Right atrium auricular region (tissue), 2 donors: ENCODE measurements at regions not wholly inside any gene's neighbourhood (a gene's known extent, or its start where the extent isn't known, plus 50 kb on each side); places are given as distances from the start of the nearest gene placed in this dataset.

Source experiments
- DNase-seq: peaks from one replicate; pipeline ENCODE4 v3.0.0-alpha.2; 2019; ENCODE audit warnings: low spot score
- H3K27ac ChIP-seq, 2 donors: fragments of 200-600 bp; sonication (generic); 1 replicate in 1 of 2; 2 replicates in 1 of 2; pipeline ENCODE4 v1.5.1; 2016 to 2019
- H3K27me3 ChIP-seq, 2 donors: fragments of 200-600 bp; sonication (generic); one replicate each; pipeline versions ENCODE4 v1.5.1 to v1.6.0; 2017 to 2019
- H3K36me3 ChIP-seq: fragments of 200-600 bp; sonication (generic); one replicate; pipeline ENCODE4 v1.5.1; 2016
- H3K4me1 ChIP-seq, 2 donors: fragments of 200-600 bp; sonication (generic); one replicate each; pipeline versions ENCODE4 v1.5.1 to v1.6.0; 2017 to 2019
- H3K4me3 ChIP-seq, 2 donors: fragments of 200-600 bp; sonication (generic); 1 replicate in 1 of 2; 2 replicates in 1 of 2; pipeline ENCODE4 v1.5.1; 2017 to 2019; ENCODE audit warnings: mild to moderate bottlenecking in 1 of 2, moderate library complexity in 1 of 2
- H3K9me3 ChIP-seq, 2 donors: fragments of 200-600 bp; sonication (generic); one replicate each; pipeline ENCODE4 v1.5.1; 2019
- TF ChIP-seq, protein P1 (sequence below), 2 donors: fragments of 200-600 bp; sonication (generic); IDR thresholded peaks; one replicate each; pipeline ENCODE4 v1.5.1; 2019; ENCODE audit warnings: antibody characterized with exemption in 2 of 2

DNA sequence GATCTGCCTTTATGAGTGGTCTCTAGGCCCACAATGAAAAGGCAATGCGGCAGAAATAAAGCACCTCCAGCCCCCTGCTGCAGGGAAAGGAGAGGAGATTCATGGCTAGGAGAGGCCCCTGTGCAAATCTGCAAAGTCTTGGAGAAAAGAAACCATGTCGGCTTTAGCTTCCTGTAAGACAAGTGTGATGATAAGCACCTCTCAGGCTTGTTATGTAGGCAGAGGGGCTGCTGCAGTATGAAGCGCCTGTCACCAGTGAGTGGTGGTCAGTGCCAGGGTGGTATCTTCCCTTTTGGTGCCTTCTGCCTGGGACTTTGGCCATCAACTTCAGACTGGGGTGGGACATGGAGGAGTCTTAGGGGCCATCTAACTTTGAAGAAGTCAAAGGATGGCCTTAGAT lies 59.2 kb upstream of the ARHGEF3 start:
- DNase-seq, result no peak
- TF ChIP-seq, protein P1, sequence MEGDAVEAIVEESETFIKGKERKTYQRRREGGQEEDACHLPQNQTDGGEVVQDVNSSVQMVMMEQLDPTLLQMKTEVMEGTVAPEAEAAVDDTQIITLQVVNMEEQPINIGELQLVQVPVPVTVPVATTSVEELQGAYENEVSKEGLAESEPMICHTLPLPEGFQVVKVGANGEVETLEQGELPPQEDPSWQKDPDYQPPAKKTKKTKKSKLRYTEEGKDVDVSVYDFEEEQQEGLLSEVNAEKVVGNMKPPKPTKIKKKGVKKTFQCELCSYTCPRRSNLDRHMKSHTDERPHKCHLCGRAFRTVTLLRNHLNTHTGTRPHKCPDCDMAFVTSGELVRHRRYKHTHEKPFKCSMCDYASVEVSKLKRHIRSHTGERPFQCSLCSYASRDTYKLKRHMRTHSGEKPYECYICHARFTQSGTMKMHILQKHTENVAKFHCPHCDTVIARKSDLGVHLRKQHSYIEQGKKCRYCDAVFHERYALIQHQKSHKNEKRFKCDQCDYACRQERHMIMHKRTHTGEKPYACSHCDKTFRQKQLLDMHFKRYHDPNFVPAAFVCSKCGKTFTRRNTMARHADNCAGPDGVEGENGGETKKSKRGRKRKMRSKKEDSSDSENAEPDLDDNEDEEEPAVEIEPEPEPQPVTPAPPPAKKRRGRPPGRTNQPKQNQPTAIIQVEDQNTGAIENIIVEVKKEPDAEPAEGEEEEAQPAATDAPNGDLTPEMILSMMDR (IDR thresholded peaks at IDR 0.05), result no peak
- H3K4me3 ChIP-seq, result no peak overlapping the region
- no peak overlapping the region for H3K27ac ChIP-seq
- peaks cover 0 to 4% of the 10 kb centered on the region in 2 donors for H3K4me1 ChIP-seq
- H3K27me3 ChIP-seq, result no peaks in the 10 kb centered on the region
- no peaks in the 10 kb centered on the region for H3K9me3 ChIP-seq
- H3K36me3 ChIP-seq, result no peaks in the 10 kb centered on the region

DNA sequence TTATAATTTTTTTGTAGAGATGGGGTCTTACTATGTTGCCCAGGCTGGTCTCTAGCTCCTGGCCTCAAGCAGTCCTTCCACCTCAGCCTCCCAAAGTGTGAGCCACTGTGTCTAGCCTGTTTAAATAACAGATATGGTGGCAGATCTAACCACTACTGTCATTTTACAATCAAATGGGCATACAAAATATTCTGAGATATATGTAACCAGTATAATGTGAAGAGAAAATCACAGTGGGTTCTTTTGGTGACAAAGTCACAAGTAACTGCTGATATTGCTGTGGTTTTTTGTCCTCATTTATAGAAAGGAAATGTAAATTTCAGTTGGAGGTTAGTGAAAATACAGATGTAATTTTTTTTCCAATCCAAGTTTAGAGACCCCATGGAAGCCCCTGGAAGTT lies 58.6 kb upstream of the ARHGEF3 start:
- Histone ChIP-seq H3K36me3 (no peaks in the 10 kb centered on the region), H3K9me3 (no peaks in the 10 kb centered on the region)

DNA sequence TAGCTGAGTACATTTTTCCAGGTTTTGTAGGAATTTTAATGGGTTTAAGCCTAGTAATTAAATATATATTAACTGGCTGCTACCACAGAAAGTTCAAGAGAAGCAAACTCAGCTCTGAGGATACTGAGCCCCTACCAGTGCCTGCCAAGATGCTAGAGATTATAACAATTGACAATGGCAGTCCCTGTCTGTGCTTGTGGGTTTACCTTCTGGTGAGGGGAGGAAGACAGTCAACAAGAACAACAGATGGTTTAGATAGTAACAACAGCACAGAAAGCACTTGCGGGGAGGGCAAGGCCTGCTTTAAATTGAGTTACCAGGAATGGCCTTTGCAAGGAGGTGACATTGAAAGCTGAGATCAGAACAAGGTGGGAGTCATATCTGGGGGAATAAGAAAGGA lies 56.6 kb upstream of the ARHGEF3 start:
- DNase-seq, result no peak
- TF ChIP-seq, protein P1 (IDR thresholded peaks at IDR 0.05), result no peak
- Histone ChIP-seq H3K9me3 (no peaks in the 10 kb centered on the region), H3K27me3 (no peaks in the 10 kb centered on the region), H3K27ac (no peak overlapping the region), H3K4me1 (peaks cover 0 to 5% of the 10 kb centered on the region in 2 donors), H3K4me3 (no peak overlapping the region), H3K36me3 (no peaks in the 10 kb centered on the region)

More for the DNA sequence above, 58.6 kb upstream of the ARHGEF3 start:
- TF ChIP-seq, protein P1 (IDR thresholded peaks at IDR 0.05), result no peak
- Histone ChIP-seq H3K4me3 (no peak overlapping the region), H3K27me3 (no peaks in the 10 kb centered on the region), H3K27ac (no peak overlapping the region), H3K4me1 (peaks cover 0 to 5% of the 10 kb centered on the region in 2 donors)
- DNase-seq, result no peak

DNA sequence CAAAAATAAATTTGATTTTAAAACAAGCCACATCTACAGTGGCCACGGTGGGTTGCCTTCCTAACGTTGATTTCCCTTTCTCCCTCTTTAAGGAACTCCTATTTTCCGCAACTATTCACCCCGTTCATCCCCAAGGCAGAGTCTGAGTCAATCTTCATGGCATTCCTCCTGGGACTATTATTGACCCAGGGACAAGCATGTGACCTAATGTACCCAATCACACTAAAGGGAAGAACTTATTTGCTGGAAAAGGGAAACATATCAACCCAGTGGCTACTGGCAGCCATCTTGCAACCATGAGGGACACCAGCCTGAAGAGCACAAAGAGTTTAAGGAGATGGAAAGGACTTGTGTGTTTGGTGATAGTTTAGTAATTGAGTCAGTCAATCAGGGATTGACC lies 55.4 kb upstream of the ARHGEF3 start:
- Histone ChIP-seq H3K36me3 (no peaks in the 10 kb centered on the region), H3K27ac (no peak overlapping the region), H3K4me1 (peaks cover 0 to 5% of the 10 kb centered on the region in 2 donors), H3K4me3 (no peak overlapping the region), H3K9me3 (no peaks in the 10 kb centered on the region), H3K27me3 (no peaks in the 10 kb centered on the region)
- TF ChIP-seq, protein P1 (IDR thresholded peaks at IDR 0.05), result no peak
- no peak for DNase-seq

DNA sequence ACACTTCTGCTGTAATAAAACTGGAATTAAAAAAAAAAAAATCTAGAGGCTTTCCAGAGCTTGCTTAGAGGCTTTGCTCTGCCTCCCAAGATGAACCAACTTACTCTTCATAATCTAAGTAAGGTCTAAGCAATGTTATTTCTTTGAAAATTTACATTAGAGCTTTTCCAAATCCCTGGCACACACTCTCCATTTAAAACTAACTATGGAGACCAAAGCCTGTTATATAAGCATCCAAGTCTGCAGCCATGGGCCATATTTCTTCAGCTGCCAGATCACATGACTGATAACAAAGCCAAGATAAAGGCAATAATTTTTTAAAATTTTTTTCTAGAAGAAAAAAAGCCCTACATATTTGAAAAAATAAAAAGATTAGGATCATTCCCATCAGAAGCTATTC lies 55.0 kb upstream of the ARHGEF3 start:
- no peaks in the 10 kb centered on the region for H3K27me3 ChIP-seq
- TF ChIP-seq, protein P1 (IDR thresholded peaks at IDR 0.05), result no peak
- H3K4me3 ChIP-seq, result no peak overlapping the region
- no peak for DNase-seq
- H3K9me3 ChIP-seq, result no peaks in the 10 kb centered on the region
- peaks cover 0 to 5% of the 10 kb centered on the region in 2 donors for H3K4me1 ChIP-seq
- no peak overlapping the region for H3K27ac ChIP-seq
- no peaks in the 10 kb centered on the region for H3K36me3 ChIP-seq

DNA sequence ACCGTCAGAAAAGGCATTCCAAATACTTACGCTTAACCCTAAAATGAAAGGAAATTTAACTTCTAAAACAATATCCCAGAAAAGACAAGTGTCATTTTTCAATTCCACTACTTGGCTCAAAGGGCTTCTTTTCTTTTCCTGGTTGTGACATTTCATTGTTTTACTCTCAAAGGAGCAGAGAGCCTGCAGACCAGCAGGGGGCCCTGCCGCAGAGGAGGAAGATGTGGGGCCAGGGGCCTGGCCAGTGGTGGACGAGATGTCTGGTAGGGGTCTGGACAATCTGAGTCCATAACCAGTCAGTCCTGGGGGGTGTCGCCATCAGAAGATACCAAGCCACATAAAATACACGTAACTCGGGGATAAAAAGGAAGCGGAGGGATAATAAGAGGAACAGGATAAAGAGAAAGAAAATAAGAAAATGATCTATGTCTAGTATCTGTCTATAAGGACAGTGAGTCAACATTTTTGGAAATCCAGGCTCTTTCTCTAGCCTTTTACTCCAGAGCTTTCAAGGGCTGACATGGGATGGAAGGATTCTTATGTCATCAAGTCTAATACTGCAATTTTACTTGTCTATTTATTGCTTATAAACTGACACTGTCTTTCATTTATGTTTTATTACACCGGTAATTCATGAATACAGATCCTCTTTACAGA lies 54.2 kb upstream of the ARHGEF3 start:
- H3K27me3 ChIP-seq, result no peaks in the 10 kb centered on the region
- H3K4me3 ChIP-seq, result no peak overlapping the region
- TF ChIP-seq, protein P1 (IDR thresholded peaks at IDR 0.05), result peak; percentile 15 to 63
- DNase-seq, result no peak
- no peaks in the 10 kb centered on the region for H3K36me3 ChIP-seq
- no peak overlapping the region for H3K27ac ChIP-seq
- no peaks in the 10 kb centered on the region for H3K9me3 ChIP-seq
- H3K4me1 ChIP-seq, result peaks cover 0 to 5% of the 10 kb centered on the region in 2 donors
